ENCODE measurements at regions not wholly inside any gene's neighbourhood (a gene's known extent, or its start where the extent isn't known, plus 50 kb on each side); places are given as distances from the start of the nearest gene placed in this dataset.

DNA sequence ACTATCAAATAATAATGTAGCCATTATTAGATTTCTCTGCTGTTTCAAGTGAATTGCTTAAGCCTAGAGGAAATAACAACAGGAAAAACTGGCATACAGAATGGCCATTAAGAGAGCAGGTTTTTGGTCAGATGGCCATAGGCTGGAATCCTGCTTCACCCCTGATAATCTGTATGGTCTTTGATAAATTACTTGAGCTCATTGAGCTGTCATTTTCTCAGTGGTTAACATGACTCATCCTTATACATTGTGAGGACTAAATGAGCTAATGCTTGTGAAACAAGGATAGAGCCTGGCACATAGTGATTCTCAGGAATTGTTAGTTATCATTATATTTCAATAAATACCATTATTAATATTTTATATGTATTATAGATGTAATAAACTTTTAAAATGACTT is 516.5 kb downstream of the KIF4B start:
- Histone ChIP-seq H3K4me3 (no peak overlapping the region), H3K9me3 (no peaks in the 10 kb centered on the region), H3K36me3 (no peaks in the 10 kb centered on the region), H3K27me3 (no peaks in the 10 kb centered on the region), H3K4me1 (no peaks in the 10 kb centered on the region), H3K27ac (no peak overlapping the region)
- no peak for TF ChIP-seq POLR2A (IDR thresholded peaks at IDR 0.05)
- TF ChIP-seq, protein P1, sequence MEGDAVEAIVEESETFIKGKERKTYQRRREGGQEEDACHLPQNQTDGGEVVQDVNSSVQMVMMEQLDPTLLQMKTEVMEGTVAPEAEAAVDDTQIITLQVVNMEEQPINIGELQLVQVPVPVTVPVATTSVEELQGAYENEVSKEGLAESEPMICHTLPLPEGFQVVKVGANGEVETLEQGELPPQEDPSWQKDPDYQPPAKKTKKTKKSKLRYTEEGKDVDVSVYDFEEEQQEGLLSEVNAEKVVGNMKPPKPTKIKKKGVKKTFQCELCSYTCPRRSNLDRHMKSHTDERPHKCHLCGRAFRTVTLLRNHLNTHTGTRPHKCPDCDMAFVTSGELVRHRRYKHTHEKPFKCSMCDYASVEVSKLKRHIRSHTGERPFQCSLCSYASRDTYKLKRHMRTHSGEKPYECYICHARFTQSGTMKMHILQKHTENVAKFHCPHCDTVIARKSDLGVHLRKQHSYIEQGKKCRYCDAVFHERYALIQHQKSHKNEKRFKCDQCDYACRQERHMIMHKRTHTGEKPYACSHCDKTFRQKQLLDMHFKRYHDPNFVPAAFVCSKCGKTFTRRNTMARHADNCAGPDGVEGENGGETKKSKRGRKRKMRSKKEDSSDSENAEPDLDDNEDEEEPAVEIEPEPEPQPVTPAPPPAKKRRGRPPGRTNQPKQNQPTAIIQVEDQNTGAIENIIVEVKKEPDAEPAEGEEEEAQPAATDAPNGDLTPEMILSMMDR (IDR thresholded peaks at IDR 0.05 in 4 of 5, conservative IDR thresholded peaks at IDR 0.05 in 1 of 5): no peak
- in situ Hi-C loops (cut with MboI; ENCODE audit: low sequenced_read_pairs in 4 of 4): no loop called here
- intact Hi-C loops (cut with DNase I; ENCODE audit: low total_unique reads): no loop called here
- no peak for ATAC-seq
- DNase-seq: no peak

DNA sequence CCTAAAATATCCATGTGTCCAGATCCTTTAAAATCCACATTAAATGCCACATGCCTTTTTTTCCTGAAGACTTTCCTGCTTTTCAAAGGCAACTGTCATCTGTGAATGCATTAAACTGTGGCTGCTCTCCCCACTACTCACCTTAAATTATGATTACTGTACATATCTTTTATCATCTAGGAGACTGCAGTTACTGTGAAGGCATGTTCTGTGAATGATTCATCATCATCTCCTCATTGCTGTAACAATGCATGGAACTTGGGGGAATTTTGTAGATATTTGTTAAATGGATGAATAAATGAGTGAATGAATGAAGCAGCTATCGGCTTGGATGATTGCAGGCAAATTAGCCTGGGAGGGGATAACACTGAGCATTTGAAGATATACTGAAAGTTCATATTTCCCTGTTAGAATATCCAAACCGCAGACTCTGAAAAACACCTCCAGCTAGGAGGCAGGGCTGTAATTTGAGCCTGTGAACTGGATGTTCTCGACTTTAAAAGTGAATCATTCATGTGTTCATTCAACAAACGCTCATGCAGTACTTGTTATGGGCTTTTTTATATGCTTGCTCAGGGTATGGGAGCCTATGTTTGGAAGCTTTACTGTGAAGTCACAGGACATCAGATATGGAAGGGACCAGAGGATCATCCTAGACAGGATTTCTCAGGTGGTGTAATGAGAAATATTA is 519.2 kb downstream of the KIF4B start:
- Histone ChIP-seq H3K4me1 (no peaks in the 10 kb centered on the region), H3K36me3 (no peaks in the 10 kb centered on the region), H3K9me3 (no peaks in the 10 kb centered on the region), H3K27ac (no peak overlapping the region), H3K4me3 (no peak overlapping the region), H3K27me3 (no peaks in the 10 kb centered on the region)
- no peak for ATAC-seq
- no peak for TF ChIP-seq POLR2A (IDR thresholded peaks at IDR 0.05)
- TF ChIP-seq, protein P1 (IDR thresholded peaks at IDR 0.05 in 4 of 5, conservative IDR thresholded peaks at IDR 0.05 in 1 of 5): no peak
- no peak for DNase-seq
- in situ Hi-C loops (cut with MboI; ENCODE audit: low sequenced_read_pairs in 4 of 4): no loop called here
- intact Hi-C loops (cut with DNase I; ENCODE audit: low total_unique reads): no loop called here

DNA sequence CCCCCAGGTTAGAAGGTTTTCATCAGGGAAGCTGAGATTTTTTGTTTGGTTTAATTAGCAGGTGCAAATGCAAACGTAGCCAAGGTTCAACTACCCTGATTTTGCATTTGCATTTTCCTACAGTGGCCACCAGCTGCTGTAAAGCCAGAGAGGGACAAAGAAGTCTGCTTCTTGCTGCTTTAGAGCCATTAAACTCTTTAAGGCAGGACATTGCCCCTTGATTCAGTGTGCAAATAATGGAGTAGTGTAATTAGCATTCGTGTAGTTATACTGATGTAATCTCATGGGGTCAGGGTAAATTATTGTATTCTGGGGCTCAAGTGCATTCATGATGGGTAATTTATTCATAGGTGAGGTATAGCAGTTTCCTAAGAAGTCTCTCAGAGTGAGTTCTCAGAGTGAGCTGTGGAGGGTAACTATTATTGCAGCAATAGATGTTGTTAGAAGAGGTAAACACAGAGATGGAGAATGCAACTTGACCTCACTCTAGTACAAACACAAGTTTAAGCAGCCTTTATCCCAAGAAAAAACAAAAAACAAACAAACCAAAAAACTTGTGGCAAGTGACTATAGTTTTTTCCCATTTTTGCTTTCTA is 526.5 kb downstream of the KIF4B start:
- no peak for DNase-seq
- no peak for TF ChIP-seq POLR2A (IDR thresholded peaks at IDR 0.05)
- TF ChIP-seq, protein P1 (IDR thresholded peaks at IDR 0.05 in 4 of 5, conservative IDR thresholded peaks at IDR 0.05 in 1 of 5): no peak
- Histone ChIP-seq H3K4me3 (no peak overlapping the region), H3K4me1 (no peaks in the 10 kb centered on the region), H3K36me3 (no peaks in the 10 kb centered on the region), H3K27me3 (no peaks in the 10 kb centered on the region), H3K9me3 (no peaks in the 10 kb centered on the region), H3K27ac (no peak overlapping the region)
- in situ Hi-C loops (cut with MboI; ENCODE audit: low sequenced_read_pairs in 4 of 4) (no loop called here), intact Hi-C loops (cut with DNase I; ENCODE audit: low total_unique reads) (no loop called here)
- ATAC-seq: no peak

DNA sequence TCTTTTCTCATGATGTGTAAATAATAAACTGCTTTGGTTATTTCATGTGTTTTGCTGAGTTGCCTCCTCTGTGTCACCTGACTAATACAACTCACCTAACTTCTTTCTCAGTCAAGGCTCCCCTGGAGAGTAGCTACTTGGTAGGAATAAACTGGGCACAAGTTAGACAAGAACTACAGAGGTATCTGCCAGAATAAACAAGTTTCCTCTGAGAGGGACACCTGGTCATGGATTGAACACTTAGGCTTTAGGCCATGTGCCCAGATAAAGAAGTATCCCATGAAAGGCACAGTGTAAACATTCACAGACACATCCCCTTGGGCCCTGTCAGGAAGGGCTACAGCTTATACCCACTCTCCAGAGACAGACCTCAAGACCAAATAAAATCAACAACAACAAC is 532.5 kb downstream of the KIF4B start:
- ATAC-seq: no peak
- H3K27me3 ChIP-seq: no peaks in the 10 kb centered on the region
- DNase-seq: no peak
- intact Hi-C loops (cut with DNase I; ENCODE audit: low total_unique reads): no loop called here
- no peak overlapping the region for H3K27ac ChIP-seq
- in situ Hi-C loops (cut with MboI; ENCODE audit: low sequenced_read_pairs in 4 of 4): no loop called here
- no peaks in the 10 kb centered on the region for H3K36me3 ChIP-seq
- no peaks in the 10 kb centered on the region for H3K9me3 ChIP-seq
- no peak overlapping the region for H3K4me3 ChIP-seq
- no peaks in the 10 kb centered on the region for H3K4me1 ChIP-seq
- no peak for TF ChIP-seq POLR2A (IDR thresholded peaks at IDR 0.05)
- TF ChIP-seq, protein P1 (IDR thresholded peaks at IDR 0.05 in 4 of 5, conservative IDR thresholded peaks at IDR 0.05 in 1 of 5): no peak

Measured in gastrocnemius medialis (tissue), 4 donors.